ENCODE measurements at regions not wholly inside any gene's neighbourhood (a gene's known extent, or its start where the extent isn't known, plus 50 kb on each side); places are given as distances from the start of the nearest gene placed in this dataset.

DNA sequence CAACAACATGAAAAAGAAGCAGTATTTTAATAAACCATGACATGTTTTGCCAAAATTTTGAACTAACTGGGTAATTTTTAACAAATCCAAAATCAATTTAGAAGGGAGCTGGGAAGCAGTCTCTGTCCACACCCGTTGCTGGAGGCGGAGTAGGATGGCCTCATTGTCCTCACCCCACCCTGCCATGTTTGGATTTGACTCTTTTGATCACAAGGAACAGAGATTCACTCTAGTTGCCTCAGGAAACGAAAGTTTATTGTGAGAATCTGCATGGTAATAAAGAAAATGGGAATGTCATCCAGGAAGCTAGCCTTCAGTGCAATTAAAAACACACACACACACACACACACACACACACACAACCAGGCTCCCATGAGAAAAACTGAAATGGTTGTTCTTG, 145.4 kb downstream of the SLC30A10 start:
- POLR2A ChIA-PET = no interaction called here
- Histone ChIP-seq H3K4me1 (ENCODE audit: control insufficient read depth in 1 of 2, insufficient read depth in 2 of 2, low read length in 2 of 2) (peaks cover 0 to 6% of the 10 kb centered on the region in 2 experiments; a peak in 2 of 4 replicates), H3K9ac (ENCODE audit: low read length) (no peak overlapping the region), H3K27me3 (ENCODE audit: insufficient read depth, low read length) (no peaks in the 10 kb centered on the region), H3K9me2 (ENCODE audit: insufficient read depth) (no peaks in the 10 kb centered on the region), H3K27ac (ENCODE audit: low read depth, low read length) (no peak overlapping the region), H3K4me3 (replicated peaks in 1 of 2; ENCODE audit: low read depth in 1 of 2, low read length in 2 of 2) (no peak overlapping the region), H4K20me1 (ENCODE audit: insufficient read depth) (no peaks in the 10 kb centered on the region), H3K36me3 (ENCODE audit: control insufficient read depth in 1 of 2, insufficient read depth in 2 of 2, low read length in 2 of 2) (no peaks in the 10 kb centered on the region), H3K4me2 (ENCODE audit: low read length) (no peak overlapping the region), H3K79me2 (ENCODE audit: insufficient read depth, low read length) (no peaks in the 10 kb centered on the region), H3K9me3 (ENCODE audit: control insufficient read depth in 1 of 2, insufficient read depth in 1 of 2, low read depth in 1 of 2, low read length in 2 of 2) (no peaks in the 10 kb centered on the region), H2AFZ (ENCODE audit: low read depth, low read length, poor library complexity, severe bottlenecking) (no peak overlapping the region)
- BruUV-seq (replicated peaks) = no TSS peak
- DNase-seq (ENCODE audit: low read depth, low spot score) (no peak), ATAC-seq (no peak)
- intact Hi-C loops (cut with micrococcal nuclease) = no loop called here
- CTCF ChIA-PET = no interaction called here
- RAD21 ChIA-PET (ENCODE audit: low non-redundant PET in 1 of 2, low total read pairs in 2 of 2, uncharacterized antibody in 2 of 2, unreplicated experiment in 2 of 2) = no interaction called here
- TF ChIP-seq, protein P1, sequence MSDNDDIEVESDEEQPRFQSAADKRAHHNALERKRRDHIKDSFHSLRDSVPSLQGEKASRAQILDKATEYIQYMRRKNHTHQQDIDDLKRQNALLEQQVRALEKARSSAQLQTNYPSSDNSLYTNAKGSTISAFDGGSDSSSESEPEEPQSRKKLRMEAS (IDR thresholded peaks at IDR 0.05) = no peak
- TF ChIP-seq, protein P2, sequence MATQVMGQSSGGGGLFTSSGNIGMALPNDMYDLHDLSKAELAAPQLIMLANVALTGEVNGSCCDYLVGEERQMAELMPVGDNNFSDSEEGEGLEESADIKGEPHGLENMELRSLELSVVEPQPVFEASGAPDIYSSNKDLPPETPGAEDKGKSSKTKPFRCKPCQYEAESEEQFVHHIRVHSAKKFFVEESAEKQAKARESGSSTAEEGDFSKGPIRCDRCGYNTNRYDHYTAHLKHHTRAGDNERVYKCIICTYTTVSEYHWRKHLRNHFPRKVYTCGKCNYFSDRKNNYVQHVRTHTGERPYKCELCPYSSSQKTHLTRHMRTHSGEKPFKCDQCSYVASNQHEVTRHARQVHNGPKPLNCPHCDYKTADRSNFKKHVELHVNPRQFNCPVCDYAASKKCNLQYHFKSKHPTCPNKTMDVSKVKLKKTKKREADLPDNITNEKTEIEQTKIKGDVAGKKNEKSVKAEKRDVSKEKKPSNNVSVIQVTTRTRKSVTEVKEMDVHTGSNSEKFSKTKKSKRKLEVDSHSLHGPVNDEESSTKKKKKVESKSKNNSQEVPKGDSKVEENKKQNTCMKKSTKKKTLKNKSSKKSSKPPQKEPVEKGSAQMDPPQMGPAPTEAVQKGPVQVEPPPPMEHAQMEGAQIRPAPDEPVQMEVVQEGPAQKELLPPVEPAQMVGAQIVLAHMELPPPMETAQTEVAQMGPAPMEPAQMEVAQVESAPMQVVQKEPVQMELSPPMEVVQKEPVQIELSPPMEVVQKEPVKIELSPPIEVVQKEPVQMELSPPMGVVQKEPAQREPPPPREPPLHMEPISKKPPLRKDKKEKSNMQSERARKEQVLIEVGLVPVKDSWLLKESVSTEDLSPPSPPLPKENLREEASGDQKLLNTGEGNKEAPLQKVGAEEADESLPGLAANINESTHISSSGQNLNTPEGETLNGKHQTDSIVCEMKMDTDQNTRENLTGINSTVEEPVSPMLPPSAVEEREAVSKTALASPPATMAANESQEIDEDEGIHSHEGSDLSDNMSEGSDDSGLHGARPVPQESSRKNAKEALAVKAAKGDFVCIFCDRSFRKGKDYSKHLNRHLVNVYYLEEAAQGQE (IDR thresholded peaks at IDR 0.05; ENCODE audit: low read depth) = no peak

DNA sequence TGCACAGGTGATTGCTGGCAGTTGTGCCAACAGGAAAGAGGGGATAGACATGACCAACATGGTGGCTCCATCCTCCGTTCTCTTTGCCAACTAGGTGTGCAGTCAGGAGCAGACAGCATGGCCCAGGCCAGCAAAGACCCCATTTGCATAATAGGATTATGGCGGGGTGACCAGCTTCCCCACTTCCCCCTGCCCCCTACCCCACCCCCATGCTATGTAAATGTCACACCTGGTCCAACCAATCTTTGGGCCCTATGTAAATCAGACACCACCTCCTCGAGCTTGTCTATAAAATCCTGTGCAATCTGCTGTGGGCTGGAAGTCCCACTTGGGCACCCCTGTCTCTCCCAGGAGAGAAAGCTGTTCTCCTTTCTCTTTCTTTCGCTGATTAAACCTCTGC, 146.0 kb downstream of the SLC30A10 start:
- DNase-seq (ENCODE audit: low read depth, low spot score) (no peak), ATAC-seq (no peak)
- H4K20me1 ChIP-seq (ENCODE audit: insufficient read depth) = no peaks in the 10 kb centered on the region
- peaks cover 0 to 6% of the 10 kb centered on the region in 2 experiments; a peak in 2 of 4 replicates for H3K4me1 ChIP-seq (ENCODE audit: control insufficient read depth in 1 of 2, insufficient read depth in 2 of 2, low read length in 2 of 2)
- H3K79me2 ChIP-seq (ENCODE audit: insufficient read depth, low read length) = no peaks in the 10 kb centered on the region
- BruUV-seq (replicated peaks) = no TSS peak
- intact Hi-C loops (cut with micrococcal nuclease) = no loop called here
- CTCF ChIA-PET = no interaction called here
- H3K9ac ChIP-seq (ENCODE audit: low read length) = no peak overlapping the region
- RAD21 ChIA-PET (ENCODE audit: low non-redundant PET in 1 of 2, low total read pairs in 2 of 2, uncharacterized antibody in 2 of 2, unreplicated experiment in 2 of 2) = no interaction called here
- H3K4me3 ChIP-seq (replicated peaks in 1 of 2; ENCODE audit: low read depth in 1 of 2, low read length in 2 of 2) = no peak overlapping the region
- no peaks in the 10 kb centered on the region for H3K27me3 ChIP-seq (ENCODE audit: insufficient read depth, low read length)
- no peaks in the 10 kb centered on the region for H3K36me3 ChIP-seq (ENCODE audit: control insufficient read depth in 1 of 2, insufficient read depth in 2 of 2, low read length in 2 of 2)
- no peak overlapping the region for H3K4me2 ChIP-seq (ENCODE audit: low read length)
- H2AFZ ChIP-seq (ENCODE audit: low read depth, low read length, poor library complexity, severe bottlenecking) = no peak overlapping the region
- H3K9me3 ChIP-seq (ENCODE audit: control insufficient read depth in 1 of 2, insufficient read depth in 1 of 2, low read depth in 1 of 2, low read length in 2 of 2) = no peaks in the 10 kb centered on the region
- TF ChIP-seq POLR2A (IDR thresholded peaks at IDR 0.05; ENCODE audit: borderline replicate concordance, extremely low read depth, insufficient read depth, insufficient read length) (no peak), EZH2 (IDR thresholded peaks at IDR 0.05) (no peak), TCF7L2 (IDR thresholded peaks at IDR 0.05; ENCODE audit: borderline replicate concordance, extremely low read depth, insufficient read depth, insufficient read length) (no peak), ZFX (IDR thresholded peaks at IDR 0.05) (no peak), SRF (IDR thresholded peaks at IDR 0.05; ENCODE audit: low read depth) (no peak), FOSL1 (IDR thresholded peaks at IDR 0.05; ENCODE audit: low read depth) (no peak), CBX3 (IDR thresholded peaks at IDR 0.05; ENCODE audit: low read depth) (no peak), EZH2phosphoT487 (IDR thresholded peaks at IDR 0.05; ENCODE audit: borderline replicate concordance) (no peak), ZNF274 (IDR thresholded peaks at IDR 0.05; ENCODE audit: low read depth, low read length) (no peak)
- TF ChIP-seq, protein P1 (IDR thresholded peaks at IDR 0.05) = no peak
- TF ChIP-seq, protein P2 (IDR thresholded peaks at IDR 0.05; ENCODE audit: low read depth) = no peak
- no peaks in the 10 kb centered on the region for H3K9me2 ChIP-seq (ENCODE audit: insufficient read depth)
- POLR2A ChIA-PET = no interaction called here
- no peak overlapping the region for H3K27ac ChIP-seq (ENCODE audit: low read depth, low read length)

Measured in HCT116 (cell line).